ENCODE measurements at regions not wholly inside any gene's neighbourhood (a gene's known extent, or its start where the extent isn't known, plus 50 kb on each side); places are given as distances from the start of the nearest gene placed in this dataset.

- intact Hi-C loops (cut with DNase I), result no loop called here
- DNase-seq (ENCODE audit: extremely low spot score in 2 of 2), result no peak
- no peak overlapping the region for H3K4me3 ChIP-seq
- H3K27me3 ChIP-seq, result no peaks in the 10 kb centered on the region
- no peaks in the 10 kb centered on the region for H3K4me1 ChIP-seq
- H3K9me3 ChIP-seq, result no peaks in the 10 kb centered on the region
- no peak overlapping the region for H3K27ac ChIP-seq
- H3K36me3 ChIP-seq, result no peaks in the 10 kb centered on the region
- TF ChIP-seq POLR2AphosphoS5 (IDR thresholded peaks at IDR 0.05; ENCODE audit: insufficient read depth in 1 of 2, low read depth in 1 of 2), result no peak
- TF ChIP-seq POLR2A (IDR thresholded peaks at IDR 0.05), result no peak
- no peak for TF ChIP-seq CTCF (IDR thresholded peaks at IDR 0.05)
Observed at GRCh38 chr2:155062250-155062921, 363.9 kb downstream of the KCNJ3 start.

- no peaks in the 10 kb centered on the region for H3K9me3 ChIP-seq
- H3K27me3 ChIP-seq, result no peaks in the 10 kb centered on the region
- intact Hi-C loops (cut with DNase I), result no loop called here
- DNase-seq (ENCODE audit: extremely low spot score in 2 of 2), result no peak
- H3K4me1 ChIP-seq, result no peaks in the 10 kb centered on the region
- no peak for TF ChIP-seq POLR2A (IDR thresholded peaks at IDR 0.05)
- no peak for TF ChIP-seq POLR2AphosphoS5 (IDR thresholded peaks at IDR 0.05; ENCODE audit: insufficient read depth in 1 of 2, low read depth in 1 of 2)
- no peak for TF ChIP-seq CTCF (IDR thresholded peaks at IDR 0.05)
- no peaks in the 10 kb centered on the region for H3K36me3 ChIP-seq
- H3K27ac ChIP-seq, result no peak overlapping the region
- H3K4me3 ChIP-seq, result no peak overlapping the region
Observed at GRCh38 chr2:155060896-155061295, 362.4 kb downstream of the KCNJ3 start.

- no peak overlapping the region for H3K27ac ChIP-seq
- H3K4me3 ChIP-seq, result no peak overlapping the region
- no peaks in the 10 kb centered on the region for H3K27me3 ChIP-seq
- TF ChIP-seq POLR2AphosphoS5 (IDR thresholded peaks at IDR 0.05; ENCODE audit: insufficient read depth in 1 of 2, low read depth in 1 of 2), result no peak
- TF ChIP-seq POLR2A (IDR thresholded peaks at IDR 0.05), result no peak
- TF ChIP-seq CTCF (IDR thresholded peaks at IDR 0.05), result no peak
- no peaks in the 10 kb centered on the region for H3K4me1 ChIP-seq
- intact Hi-C loops (cut with DNase I), result no loop called here
- no peaks in the 10 kb centered on the region for H3K9me3 ChIP-seq
- DNase-seq (ENCODE audit: extremely low spot score in 2 of 2), result no peak
- H3K36me3 ChIP-seq, result no peaks in the 10 kb centered on the region
Observed at GRCh38 chr2:155054712-155055111, 356.2 kb downstream of the KCNJ3 start.

- no peaks in the 10 kb centered on the region for H3K27me3 ChIP-seq
- TF ChIP-seq POLR2A (IDR thresholded peaks at IDR 0.05) (no peak), CTCF (IDR thresholded peaks at IDR 0.05) (no peak), POLR2AphosphoS5 (IDR thresholded peaks at IDR 0.05; ENCODE audit: insufficient read depth in 1 of 2, low read depth in 1 of 2) (no peak)
- intact Hi-C loops (cut with DNase I), result no loop called here
- no peak overlapping the region for H3K27ac ChIP-seq
- H3K4me3 ChIP-seq, result no peak overlapping the region
- no peaks in the 10 kb centered on the region for H3K36me3 ChIP-seq
- H3K4me1 ChIP-seq, result no peaks in the 10 kb centered on the region
- H3K9me3 ChIP-seq, result no peaks in the 10 kb centered on the region
- DNase-seq (ENCODE audit: extremely low spot score in 2 of 2), result no peak
Observed at GRCh38 chr2:155043097-155043496, 344.6 kb downstream of the KCNJ3 start.

- no peaks in the 10 kb centered on the region for H3K36me3 ChIP-seq
- no peaks in the 10 kb centered on the region for H3K9me3 ChIP-seq
- no peak overlapping the region for H3K4me3 ChIP-seq
- no peak for TF ChIP-seq POLR2A (IDR thresholded peaks at IDR 0.05)
- TF ChIP-seq POLR2AphosphoS5 (IDR thresholded peaks at IDR 0.05; ENCODE audit: insufficient read depth in 1 of 2, low read depth in 1 of 2), result no peak
- TF ChIP-seq CTCF (IDR thresholded peaks at IDR 0.05), result no peak
- no peak for DNase-seq (ENCODE audit: extremely low spot score in 2 of 2)
- no peak overlapping the region for H3K27ac ChIP-seq
- no peaks in the 10 kb centered on the region for H3K27me3 ChIP-seq
- H3K4me1 ChIP-seq, result no peaks in the 10 kb centered on the region
- intact Hi-C loops (cut with DNase I), result no loop called here
Observed at GRCh38 chr2:155035308-155035707, 336.8 kb downstream of the KCNJ3 start.
